ENCODE measurements at regions not wholly inside any gene's neighbourhood (a gene's known extent, or its start where the extent isn't known, plus 50 kb on each side); places are given as distances from the start of the nearest gene placed in this dataset.

GRCh38 chr17:65403626-65404025, 157.8 kb downstream of the AXIN2 start:
- no peak overlapping the region for H3K9ac ChIP-seq
- no peak overlapping the region for H2AFZ ChIP-seq (ENCODE audit: low read depth)
- no peaks in the 10 kb centered on the region for H3K4me1 ChIP-seq (ENCODE audit: low read depth, poor library complexity, severe bottlenecking)
- no peak overlapping the region for H3K4me2 ChIP-seq
- H3K79me2 ChIP-seq (ENCODE audit: insufficient read depth, low read depth) = no peaks in the 10 kb centered on the region
- TF ChIP-seq CTCF (conservative IDR thresholded peaks at IDR 0.05; ENCODE audit: low read depth, low read length) = no peak
- H3K27me3 ChIP-seq (ENCODE audit: insufficient read depth, low read depth) = no peaks in the 10 kb centered on the region
- no peaks in the 10 kb centered on the region for H3K36me3 ChIP-seq (ENCODE audit: insufficient read depth)
- no peaks in the 10 kb centered on the region for H4K20me1 ChIP-seq (ENCODE audit: insufficient read depth)
- H3K4me3 ChIP-seq (IDR thresholded peaks at IDR 0.05; ENCODE audit: insufficient read depth, low read depth, low read length) = no peak overlapping the region
- no peak overlapping the region for H3K27ac ChIP-seq

GRCh38 chr17:65402513-65403496, 158.6 kb downstream of the AXIN2 start:
- H2AFZ ChIP-seq (ENCODE audit: low read depth) = no peak overlapping the region
- no peak overlapping the region for H3K9ac ChIP-seq
- no peak overlapping the region for H3K4me3 ChIP-seq (IDR thresholded peaks at IDR 0.05; ENCODE audit: insufficient read depth, low read depth, low read length)
- H3K36me3 ChIP-seq (ENCODE audit: insufficient read depth) = no peaks in the 10 kb centered on the region
- no peaks in the 10 kb centered on the region for H3K79me2 ChIP-seq (ENCODE audit: insufficient read depth, low read depth)
- H3K4me1 ChIP-seq (ENCODE audit: low read depth, poor library complexity, severe bottlenecking) = no peaks in the 10 kb centered on the region
- H4K20me1 ChIP-seq (ENCODE audit: insufficient read depth) = no peaks in the 10 kb centered on the region
- no peak overlapping the region for H3K4me2 ChIP-seq
- TF ChIP-seq CTCF (conservative IDR thresholded peaks at IDR 0.05; ENCODE audit: low read depth, low read length) = no peak
- no peaks in the 10 kb centered on the region for H3K27me3 ChIP-seq (ENCODE audit: insufficient read depth, low read depth)
- no peak overlapping the region for H3K27ac ChIP-seq

DNA sequence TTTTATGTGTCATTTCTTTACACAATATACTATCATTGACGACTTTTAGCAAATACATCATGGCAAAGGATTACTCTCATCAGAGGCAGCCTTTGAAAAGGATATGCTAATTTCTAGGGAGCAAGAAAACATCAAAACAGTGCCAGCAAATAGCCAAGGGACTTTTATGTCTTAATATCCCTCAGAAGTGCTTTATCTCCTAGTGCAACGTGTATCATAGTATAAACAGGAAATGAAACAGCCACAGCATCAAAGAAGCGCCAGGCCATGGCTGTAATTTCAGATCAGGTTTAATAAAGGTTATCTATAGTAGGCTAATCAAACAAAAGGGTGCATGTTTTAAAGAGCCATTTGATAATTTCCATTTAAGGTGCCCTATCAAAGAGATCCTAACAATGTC, 159.9 kb downstream of the AXIN2 start:
- no peak for TF ChIP-seq CTCF (conservative IDR thresholded peaks at IDR 0.05; ENCODE audit: low read depth, low read length)
- Histone ChIP-seq H3K27me3 (ENCODE audit: insufficient read depth, low read depth) (no peaks in the 10 kb centered on the region), H3K4me1 (ENCODE audit: low read depth, poor library complexity, severe bottlenecking) (no peaks in the 10 kb centered on the region), H4K20me1 (ENCODE audit: insufficient read depth) (no peaks in the 10 kb centered on the region), H3K27ac (no peak overlapping the region), H3K36me3 (ENCODE audit: insufficient read depth) (no peaks in the 10 kb centered on the region), H2AFZ (ENCODE audit: low read depth) (no peak overlapping the region), H3K4me2 (no peak overlapping the region), H3K79me2 (ENCODE audit: insufficient read depth, low read depth) (no peaks in the 10 kb centered on the region), H3K9ac (no peak overlapping the region), H3K4me3 (IDR thresholded peaks at IDR 0.05; ENCODE audit: insufficient read depth, low read depth, low read length) (no peak overlapping the region)

DNA sequence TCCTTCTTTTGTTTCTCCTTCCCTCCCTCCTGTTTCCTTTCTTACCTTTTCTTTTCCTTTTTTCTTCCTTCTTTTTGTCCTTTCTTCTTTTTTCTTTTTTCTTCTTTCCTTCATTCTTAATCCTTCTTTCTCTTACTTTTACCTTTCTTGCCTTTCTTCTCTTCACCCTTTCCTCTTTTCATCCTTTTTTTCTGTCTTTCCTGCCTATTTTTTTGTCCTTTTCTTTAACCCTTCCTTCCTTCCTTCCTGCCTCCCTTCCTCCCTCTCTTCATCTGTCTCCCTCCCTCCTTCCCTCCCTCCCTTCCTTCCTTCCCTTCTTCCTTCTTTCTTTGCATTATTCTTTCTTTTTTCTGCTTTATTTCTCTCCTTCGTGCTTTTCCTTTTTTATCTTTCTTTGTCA, 160.7 kb downstream of the AXIN2 start:
- no peak overlapping the region for H2AFZ ChIP-seq (ENCODE audit: low read depth)
- no peak overlapping the region for H3K9ac ChIP-seq
- H4K20me1 ChIP-seq (ENCODE audit: insufficient read depth) = no peaks in the 10 kb centered on the region
- no peak for TF ChIP-seq CTCF (conservative IDR thresholded peaks at IDR 0.05; ENCODE audit: low read depth, low read length)
- H3K4me3 ChIP-seq (IDR thresholded peaks at IDR 0.05; ENCODE audit: insufficient read depth, low read depth, low read length) = no peak overlapping the region
- H3K79me2 ChIP-seq (ENCODE audit: insufficient read depth, low read depth) = no peaks in the 10 kb centered on the region
- H3K4me2 ChIP-seq = no peak overlapping the region
- H3K27ac ChIP-seq = no peak overlapping the region
- no peaks in the 10 kb centered on the region for H3K27me3 ChIP-seq (ENCODE audit: insufficient read depth, low read depth)
- no peaks in the 10 kb centered on the region for H3K4me1 ChIP-seq (ENCODE audit: low read depth, poor library complexity, severe bottlenecking)
- H3K36me3 ChIP-seq (ENCODE audit: insufficient read depth) = no peaks in the 10 kb centered on the region

Measured in KMS-11 (cell line).